C4-2B (cell line): ENCODE measurements at regions not wholly inside any gene's neighbourhood (a gene's known extent, or its start where the extent isn't known, plus 50 kb on each side); places are given as distances from the start of the nearest gene placed in this dataset.

Source experiments
- CTCF ChIP-seq: fragments of 450-650 bp; conservative IDR thresholded peaks from 2 replicates; pipeline ENCODE4 v1.5.1; 2017; ENCODE audit warnings: mild to moderate bottlenecking
- ZFX ChIP-seq: fragments of 450-650 bp; IDR thresholded peaks from 2 replicates; pipeline ENCODE4 v1.6.1; 2017

- no peak for TF ChIP-seq CTCF
- no peak for TF ChIP-seq ZFX
These were observed 235.5 kb upstream of the DIAPH2 start for GRCh38 chrX:96449191-96449590.
